Suppressor macrophage (primary cell): ENCODE measurements at regions not wholly inside any gene's neighbourhood (a gene's known extent, or its start where the extent isn't known, plus 50 kb on each side); places are given as distances from the start of the nearest gene placed in this dataset.
A peak's percentile ranks its signal among the peaks of the same experiment; 100 is the strongest.

ENCODE experiments used
- DNase-seq, 4 experiments: peaks; one replicate each; pipeline ENCODE4 v3.0.0-alpha.2; 2020 to 2022

DNA sequence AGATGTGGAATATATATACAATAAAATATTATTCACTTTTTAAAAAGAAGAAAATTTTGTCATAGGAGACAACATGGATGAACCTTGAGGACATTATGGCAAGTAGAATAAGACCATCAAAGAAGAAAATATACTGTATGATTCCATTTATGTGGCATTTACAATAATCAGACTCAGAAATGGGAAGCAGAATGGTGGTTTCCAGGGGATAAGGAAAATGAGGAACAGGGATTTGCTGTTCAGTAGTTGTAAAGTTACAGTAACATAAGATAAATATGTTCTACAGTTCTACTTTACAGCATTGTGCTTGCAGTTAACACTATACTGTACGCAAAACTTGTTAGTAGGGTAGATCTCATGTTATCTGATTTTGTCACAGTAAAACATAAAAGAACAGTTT, 1271.0 kb downstream of the LRFN5 start:
- peak in 3 of 4 experiments; percentile 7 to 57 (median 39) for DNase-seq

DNA sequence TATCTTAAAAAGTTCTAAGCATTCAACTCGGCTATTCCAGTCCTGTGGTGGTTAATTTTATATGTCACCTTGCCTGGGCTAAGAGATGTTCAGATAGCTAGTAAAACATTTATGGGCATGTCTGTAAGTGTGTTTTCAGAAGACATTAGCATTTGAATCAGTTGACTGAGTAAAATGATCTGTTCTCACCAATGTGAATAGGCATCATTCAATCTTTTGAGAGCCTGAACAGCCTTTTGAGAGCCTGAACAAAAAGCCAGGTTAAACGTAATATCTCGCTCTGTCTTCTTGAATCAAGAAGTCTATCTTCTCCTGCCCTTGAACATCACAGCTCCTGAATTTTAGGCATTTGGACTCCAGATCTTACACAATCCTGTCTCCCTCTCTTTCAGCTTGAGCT, 1266.1 kb downstream of the LRFN5 start:
- DNase-seq, result no peak

DNA sequence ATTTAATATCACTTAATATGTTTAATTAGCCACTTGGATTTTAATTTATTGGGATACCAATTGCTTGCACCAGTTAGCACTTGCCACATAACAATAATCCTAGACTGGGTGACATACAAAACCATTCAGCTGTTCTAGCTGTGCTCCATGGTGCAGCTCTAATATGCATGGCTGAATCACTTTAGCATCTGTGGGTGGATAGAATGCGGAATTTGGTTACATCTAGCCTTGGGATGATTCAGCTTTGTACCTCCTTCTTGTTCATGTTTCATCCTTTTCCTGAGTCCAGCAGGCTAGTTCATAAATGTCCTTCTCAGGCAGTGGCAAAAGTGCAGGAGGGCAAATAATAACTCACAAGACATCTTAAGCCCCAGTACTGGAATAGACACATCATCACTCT, 1263.0 kb downstream of the LRFN5 start:
- no peak for DNase-seq

DNA sequence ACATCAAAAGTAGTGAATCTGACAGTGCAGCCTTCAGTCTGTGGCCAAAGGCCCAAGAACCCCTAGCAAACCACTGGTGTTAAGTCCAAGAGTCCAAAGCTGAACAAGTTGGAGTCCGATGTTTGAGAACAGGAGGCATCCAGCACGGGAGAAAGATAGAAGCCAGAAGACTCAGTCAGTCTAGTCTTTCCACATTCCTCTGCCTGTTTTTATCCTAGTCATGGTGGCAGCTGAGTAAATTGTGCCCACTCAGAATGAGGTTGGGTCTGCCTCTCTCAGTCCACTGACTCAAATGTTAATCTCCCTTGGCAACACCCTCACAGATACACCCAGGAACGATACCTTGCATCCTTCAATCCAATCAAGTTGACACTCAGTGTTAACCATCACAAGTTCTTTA, 1255.4 kb downstream of the LRFN5 start:
- DNase-seq, result no peak

DNA sequence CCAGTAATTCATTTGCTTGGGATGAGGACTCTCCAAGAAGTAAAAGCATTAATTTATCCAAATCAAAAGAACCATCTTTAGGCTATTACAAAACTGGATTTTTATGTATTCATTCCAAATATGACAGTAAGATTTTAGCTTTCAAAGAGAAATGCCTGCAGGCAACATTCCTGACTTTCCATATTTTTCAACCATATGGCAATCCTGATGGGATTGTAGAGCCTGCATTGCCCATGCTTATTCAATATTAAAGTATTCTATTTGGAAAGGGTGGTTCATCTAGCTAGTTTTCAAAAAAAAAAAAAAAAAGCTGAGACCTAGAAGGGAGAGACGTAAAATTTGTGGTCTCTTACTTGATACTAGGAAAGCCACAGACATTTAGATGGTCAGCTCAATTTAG, 1253.7 kb downstream of the LRFN5 start:
- no peak for DNase-seq

DNA sequence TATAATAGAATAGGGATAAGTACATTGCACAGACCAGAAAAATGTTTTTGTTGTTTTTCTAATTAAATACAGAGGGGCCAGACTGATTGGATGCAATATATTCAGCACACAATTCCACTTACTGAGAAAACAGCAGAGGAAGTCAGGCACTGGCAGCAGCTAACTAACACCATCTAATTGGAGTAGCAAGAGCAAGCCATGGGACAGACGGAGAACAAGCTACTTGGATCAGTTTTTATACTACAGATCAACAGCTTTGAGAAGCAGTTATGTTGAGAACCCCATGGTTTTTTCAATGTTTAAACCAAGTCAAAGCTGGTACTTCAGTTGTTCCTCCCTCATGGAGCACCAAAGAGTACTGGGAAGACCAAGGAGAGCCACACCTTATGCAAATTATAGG, 1249.4 kb downstream of the LRFN5 start:
- DNase-seq, result no peak

DNA sequence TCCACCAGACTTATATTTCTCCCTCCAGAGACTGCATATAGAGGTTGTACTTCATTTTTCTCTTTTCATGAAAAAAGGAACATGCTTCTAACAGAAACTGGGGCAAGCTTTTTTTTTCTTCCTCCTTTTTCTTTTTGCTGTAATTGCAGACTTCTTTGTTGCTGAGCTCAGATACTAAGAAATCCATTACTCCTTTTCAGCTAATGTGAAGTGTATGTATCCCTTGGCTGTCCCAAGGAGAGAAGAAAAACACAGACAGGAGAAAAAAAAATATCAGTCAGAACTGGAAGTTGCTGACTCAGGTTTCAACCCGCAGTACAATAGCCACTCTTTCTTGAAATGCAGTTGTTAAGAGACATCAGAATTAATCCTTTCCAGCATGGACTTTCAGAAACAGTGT, 1248.4 kb downstream of the LRFN5 start:
- peak; percentile 26 to 80 (median 50) for DNase-seq

DNA sequence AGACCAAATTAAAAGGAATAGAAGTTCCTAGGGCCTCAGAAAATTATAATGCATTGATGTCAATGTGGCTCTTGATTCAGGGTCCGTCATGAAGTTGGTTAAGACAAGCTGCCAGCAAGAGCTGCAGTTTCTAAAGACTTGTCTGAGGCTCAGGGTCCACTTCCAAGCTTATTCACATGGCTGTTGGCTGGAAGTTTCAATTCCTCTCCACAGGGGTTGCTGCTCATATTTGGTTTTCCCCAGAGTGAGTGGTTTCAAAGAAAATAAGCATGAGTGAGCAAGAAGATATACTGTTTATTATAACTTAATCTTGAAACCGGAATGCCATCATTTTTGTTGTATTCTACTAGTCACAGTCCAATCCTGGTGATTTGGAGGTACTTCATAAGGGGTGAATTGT, 1247.4 kb downstream of the LRFN5 start:
- DNase-seq, result peak; percentile 40 to 80 (median 56)

DNA sequence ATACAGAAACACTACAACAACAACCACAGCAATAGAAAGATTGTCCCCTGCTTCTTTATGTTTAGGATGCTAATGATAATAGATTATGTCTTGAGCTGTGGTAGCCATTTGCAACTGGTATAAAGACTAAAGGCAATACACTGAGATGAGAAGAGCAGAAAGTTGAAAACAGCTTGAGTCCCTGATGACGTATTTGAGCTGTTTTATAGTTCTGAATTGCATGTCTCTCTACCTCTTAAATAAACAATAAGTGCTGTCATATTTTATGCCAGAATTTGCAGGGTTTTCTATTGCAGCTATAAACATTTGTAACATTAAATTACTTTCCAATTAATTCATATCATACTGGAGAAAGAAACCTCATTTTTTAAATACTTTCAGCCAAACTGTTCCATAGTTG, 1242.0 kb downstream of the LRFN5 start:
- DNase-seq, result no peak

DNA sequence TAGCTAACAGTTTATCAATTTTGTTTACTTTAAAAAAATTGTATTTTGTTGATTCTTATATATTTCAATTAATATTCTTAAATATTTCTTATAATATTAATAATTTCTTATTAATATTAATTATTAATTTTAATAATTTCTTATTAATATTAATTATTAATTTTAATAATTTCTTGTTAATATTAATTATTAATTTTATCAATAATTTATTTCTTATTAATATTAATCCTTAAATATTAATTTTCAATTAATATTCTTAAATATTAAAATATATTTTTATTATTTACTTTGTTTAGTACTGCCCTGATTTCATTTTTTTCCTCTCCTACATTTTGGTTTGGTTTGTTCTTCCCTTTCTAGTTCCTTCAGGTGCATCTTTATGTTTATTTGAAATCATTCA, 1208.1 kb downstream of the LRFN5 start:
- no peak for DNase-seq

DNA sequence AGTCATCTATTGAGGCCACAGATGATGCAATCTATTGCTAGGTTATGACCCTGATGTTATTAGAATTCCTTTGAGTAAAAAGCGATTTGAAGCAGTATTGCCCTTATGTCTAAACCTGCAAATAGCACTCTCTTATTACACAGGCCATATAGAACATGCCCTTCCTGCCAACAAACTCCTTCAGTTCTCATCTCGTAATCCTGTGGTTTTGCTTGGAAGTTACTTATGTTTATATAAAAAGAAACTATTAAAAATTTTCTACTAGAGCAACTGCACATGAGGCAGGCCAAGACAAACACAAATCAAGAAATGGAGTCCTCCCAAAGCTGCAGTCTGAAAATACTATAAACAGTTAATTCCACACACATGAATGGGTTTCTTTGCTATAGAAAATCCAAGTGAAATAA, 1200.2 kb downstream of the LRFN5 start:
- no peak for DNase-seq

DNA sequence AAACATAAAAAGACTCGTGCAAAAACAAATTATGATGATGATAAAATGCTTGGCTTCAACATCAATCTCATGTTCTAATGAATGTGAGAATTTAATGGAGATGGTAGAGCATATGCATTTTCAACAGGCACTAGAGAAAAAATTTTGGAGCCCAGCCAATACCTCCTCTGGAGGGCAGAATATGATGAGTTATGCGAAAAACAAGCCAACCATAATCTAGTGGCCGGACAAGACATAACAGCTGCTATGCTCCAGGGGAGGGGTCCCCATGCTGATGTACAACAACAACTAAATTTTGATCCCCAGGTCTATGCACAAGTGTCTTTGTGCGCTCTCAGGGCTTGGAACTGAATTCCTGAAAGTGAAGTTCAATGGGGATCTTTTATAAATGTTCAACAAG, 1197.5 kb downstream of the LRFN5 start:
- no peak for DNase-seq

DNA sequence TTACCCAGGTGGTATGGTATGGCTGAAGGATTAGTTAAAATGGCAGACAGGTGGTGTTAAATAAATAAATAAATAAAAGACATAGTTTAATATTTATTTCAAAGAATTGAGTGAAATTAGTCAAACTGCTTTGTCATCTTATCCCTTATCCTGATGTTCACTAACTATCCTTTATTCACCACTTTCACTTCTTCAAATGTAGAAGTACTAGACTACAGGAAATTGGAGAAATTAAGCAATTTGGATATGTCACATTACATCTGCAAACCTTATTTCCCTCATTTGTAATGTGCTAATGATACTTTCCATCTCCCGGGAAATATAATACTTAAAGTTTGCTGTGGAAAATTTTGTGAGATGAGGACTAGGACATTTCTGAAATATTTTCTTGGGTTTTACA, 1195.7 kb downstream of the LRFN5 start:
- DNase-seq, result peak in 2 of 4 experiments; percentile 47 to 63

DNA sequence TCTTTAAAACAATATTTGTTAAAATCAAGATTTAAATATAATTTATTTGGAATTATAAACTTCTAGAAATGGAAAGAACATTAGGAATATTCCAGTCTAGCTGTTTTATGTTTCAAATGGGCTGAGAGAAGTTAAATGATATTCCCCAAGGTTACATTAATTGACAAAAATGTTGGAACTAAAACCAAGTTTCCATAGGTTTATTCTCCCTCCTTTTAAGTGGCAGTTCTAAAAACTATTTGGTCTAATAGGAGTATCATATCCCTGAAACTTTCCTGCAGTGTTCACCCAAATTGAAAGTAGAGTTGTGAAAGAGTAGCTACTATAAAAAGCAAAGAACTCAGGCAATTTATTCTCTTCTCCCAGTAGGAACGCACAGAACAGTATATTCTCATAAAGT, 1185.5 kb downstream of the LRFN5 start:
- DNase-seq, result no peak

DNA sequence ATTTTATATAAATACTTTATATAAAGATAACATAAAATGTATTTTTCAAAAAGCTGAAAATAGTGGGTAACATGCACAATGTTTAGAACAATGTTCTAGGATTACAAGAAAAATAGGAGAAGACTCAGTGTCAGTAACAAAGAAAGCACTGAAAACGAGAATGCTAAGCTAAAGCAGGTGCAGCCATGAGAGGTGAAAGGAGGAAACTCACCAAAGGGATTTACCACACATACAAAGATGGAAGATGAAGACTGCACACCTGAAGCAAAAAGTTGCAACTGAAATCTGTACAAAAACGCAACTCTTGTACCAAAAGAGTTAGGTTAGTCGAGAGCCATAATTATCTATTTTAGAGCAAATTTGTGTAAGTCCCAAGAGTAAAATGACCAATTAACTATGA, 1176.1 kb downstream of the LRFN5 start:
- no peak for DNase-seq

DNA sequence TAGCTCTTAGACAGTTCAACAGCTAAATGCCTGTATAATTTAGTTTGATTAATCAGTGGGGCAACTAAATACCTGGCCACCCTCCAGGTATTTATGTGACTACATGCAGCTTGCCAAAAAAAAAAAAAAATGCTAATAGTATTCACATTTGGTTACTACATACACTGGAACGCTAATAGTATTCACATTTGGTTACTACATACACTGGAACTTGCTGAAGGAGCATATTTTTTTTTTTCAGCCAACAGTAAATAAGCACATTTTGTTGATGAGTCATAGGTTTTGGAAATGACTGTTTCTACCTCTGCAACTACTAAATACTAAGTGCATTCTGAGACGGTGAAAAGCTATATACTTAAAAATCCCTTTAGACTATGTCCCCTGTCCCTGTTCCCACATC, 1172.3 kb downstream of the LRFN5 start:
- peak in 2 of 4 experiments; percentile 11 to 17 for DNase-seq

DNA sequence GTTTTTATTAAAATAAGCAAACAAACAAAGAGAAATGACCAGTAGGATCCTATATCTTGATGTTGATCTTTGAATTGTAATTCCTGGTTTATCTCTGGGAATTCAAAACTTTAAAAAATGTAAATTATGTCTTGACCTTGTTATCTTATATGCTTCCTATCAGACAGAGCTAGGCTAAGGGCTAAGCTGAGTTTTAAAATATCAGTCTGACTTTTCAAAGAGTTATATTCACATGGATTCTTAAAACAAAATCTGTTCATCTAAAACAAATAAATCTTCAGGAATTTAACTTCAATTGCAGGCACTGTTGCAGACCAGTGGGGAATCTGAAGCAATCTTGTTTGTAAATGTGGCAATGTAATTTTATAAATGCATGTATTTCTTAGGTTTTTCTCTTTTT, 1144.1 kb downstream of the LRFN5 start:
- no peak for DNase-seq

DNA sequence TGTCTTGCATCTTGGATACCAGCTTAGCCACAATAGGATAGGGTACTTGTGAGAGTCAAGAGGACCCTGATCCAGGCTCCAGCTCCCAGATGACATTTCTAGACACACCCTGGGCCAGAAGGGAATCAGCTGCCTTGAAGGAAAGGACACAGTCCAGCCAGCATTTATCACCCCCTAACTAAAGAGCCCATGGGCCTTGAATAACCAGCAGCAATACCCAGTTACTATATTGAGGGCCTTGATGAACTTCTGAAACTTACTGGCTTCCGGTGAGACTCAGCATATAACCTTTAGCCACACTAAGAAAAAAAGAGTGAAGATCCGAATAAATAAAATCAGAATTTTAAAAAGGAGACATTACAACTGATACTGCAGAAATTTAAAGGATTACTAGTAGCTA, 1135.4 kb downstream of the LRFN5 start:
- DNase-seq, result no peak

DNA sequence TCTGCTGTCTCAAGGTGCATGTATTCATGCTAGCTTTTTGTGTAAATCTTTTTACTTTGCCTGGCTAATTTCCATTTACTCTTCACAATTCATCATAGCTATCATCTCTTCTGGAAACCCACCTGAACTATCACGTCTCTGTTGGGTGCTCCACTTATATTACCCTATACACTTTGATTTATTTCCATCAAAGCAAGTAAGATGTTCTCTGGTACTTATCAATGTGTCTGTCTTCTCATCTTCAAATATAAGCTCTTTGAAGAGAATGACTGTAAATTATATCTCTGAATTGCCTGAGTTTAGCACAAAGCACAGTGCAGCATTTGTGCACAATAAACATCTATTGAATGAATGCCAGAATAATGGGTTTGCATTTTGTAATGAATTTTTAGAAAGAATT, 1129.7 kb downstream of the LRFN5 start:
- no peak for DNase-seq

DNA sequence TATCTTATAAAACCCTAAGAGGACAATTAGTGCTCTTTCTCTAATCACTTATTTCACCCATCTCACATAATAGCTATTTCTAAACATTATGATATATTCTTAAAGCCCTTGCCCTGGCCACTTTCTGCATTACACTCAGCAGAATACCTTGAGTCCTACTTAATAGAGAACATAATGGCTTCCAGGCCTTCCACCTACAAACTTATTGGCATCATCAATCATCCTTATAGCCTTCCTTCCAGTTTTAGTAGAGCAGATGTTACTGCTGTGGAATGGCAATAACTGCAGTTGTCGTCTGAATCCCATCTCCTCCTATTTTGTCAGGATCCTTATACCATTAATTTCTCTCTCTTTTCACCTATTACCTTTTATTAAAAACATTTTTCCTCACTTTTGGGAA, 1127.4 kb downstream of the LRFN5 start:
- DNase-seq, result no peak

DNA sequence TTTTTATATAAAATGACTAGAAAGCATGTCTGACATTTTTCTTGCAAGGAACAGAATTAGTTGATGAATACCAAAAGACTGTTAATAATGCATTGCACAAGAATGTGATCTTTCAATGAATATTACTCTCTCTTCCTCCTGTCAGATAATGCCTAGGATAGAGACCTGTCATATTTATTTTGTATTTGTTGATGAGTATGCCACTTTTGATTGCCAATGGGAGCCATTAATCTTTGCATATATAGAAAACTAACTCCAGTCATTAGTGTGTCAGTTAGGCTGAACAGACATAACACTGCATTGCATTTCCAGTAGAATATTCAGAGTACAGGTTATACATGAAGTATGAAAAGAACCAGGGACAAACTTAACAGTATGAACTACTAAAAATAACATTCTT, 1125.3 kb downstream of the LRFN5 start:
- no peak for DNase-seq

DNA sequence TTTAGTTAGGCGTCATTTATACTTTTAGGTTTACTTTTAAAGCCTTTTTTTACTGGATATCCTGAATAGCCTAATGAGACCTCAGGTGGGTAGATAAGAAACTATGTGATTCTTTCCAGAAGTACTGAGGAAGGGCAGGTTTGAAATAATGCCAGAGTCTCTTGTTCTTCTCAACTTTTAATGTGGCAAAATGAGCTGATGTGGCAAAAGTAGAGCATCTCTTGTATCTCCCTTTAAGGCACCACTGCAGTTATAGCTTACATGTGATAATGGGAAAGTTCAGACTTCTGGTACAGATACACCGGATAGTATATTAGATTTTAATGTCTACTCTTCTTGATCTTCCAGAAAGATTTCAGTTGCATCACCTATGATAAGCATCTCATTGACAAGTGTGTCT, 1124.8 kb downstream of the LRFN5 start:
- no peak for DNase-seq

DNA sequence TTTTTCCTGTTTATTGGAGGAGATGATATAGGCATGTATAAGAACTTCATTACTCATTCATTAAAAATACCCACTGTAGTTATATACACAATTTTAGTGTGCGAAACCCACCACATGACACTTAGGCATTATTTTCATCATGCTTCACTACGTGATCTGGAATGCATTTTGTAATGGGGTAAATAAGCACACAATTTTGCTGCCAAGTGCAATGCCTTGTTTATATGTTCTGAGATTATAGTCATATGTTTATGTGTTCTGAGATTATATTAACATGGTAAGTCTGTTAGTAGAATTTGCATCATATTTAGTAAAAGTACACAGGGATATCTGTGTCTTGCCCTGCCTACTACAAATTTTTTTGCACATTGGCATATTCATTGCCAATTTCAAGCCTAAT, 1123.0 kb downstream of the LRFN5 start:
- DNase-seq, result no peak

DNA sequence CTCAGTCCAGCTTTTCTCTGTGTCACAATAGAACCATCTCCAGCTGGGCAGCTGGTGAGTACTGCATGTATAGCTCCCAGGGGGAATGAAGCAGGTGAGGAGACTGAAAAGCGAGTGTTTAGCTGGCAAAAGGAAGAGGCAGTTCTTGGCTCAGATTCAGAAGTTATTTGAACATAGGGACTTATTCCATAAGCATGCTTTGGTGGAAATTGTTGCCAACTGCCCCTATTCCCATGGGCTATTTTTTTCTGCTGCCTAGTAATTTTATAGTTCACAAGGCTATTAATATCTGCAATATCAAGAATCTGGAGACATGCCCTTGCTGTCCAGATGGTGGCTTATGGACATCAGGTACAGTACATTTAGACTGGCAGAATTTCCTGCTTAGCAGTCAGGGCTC, 1112.7 kb downstream of the LRFN5 start:
- no peak for DNase-seq

DNA sequence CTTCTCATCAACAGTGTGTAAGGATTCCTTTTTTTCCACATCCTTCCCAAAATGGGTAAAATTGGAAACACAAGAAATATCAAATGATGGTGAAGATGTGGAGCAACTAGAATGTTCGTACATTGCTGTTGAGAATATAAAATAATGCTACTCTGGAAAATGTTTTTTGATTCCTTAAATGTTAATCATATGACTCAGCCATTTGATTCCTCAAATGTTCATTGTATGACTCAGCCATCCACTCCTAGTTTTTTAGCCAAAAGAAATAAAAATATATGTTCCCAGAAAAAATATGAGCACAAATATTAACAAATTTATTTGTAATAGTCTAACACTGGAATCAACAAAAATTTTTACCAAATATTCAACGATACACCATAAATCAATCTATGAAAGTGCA, 1108.6 kb downstream of the LRFN5 start:
- no peak for DNase-seq

DNA sequence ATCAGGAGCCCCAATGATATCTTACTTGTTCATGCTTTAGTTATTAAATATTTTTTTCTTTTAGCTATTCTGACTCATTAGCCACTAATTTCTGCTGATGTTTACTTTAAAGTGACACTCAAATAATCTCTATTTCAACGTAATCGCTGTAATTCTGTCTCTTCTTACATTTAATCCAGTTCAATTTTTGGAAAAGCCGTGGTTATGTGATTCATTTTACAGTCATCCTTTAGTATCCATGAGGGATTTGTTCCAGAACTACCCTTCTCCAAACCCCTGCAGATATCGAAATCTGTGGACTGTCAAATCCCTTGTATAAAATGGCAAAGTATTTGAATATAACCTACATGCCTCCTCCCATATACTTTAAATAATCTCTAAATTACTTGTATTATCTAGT, 1103.4 kb downstream of the LRFN5 start:
- no peak for DNase-seq
